ENCODE measurements at regions not wholly inside any gene's neighbourhood (a gene's known extent, or its start where the extent isn't known, plus 50 kb on each side); places are given as distances from the start of the nearest gene placed in this dataset.

GRCh38 chr13:97724450-97724849, 229.0 kb upstream of the IPO5 start:
- no peaks in the 10 kb centered on the region for H3K27me3 ChIP-seq (replicated peaks in 1 of 2; ENCODE audit: control insufficient read depth in 2 of 2, insufficient read depth in 2 of 2, low read length in 1 of 2)
- in situ Hi-C loops (cut with MboI): no loop called here
- BruUV-seq (replicated peaks): no TSS peak
- intact Hi-C loops (cut with micrococcal nuclease; ENCODE audit: unreplicated experiment): no loop called here
- SMC1A ChIA-PET (ENCODE audit: uncharacterized antibody, unreplicated experiment): no interaction called here
- H3K4me2 ChIP-seq (ENCODE audit: control insufficient read depth, insufficient read depth): no peak overlapping the region
- CTCF ChIA-PET: interaction anchor here (0.8 kb wide), 1 partner anchor 74 kb away, joined by 3 read pairs; no protein-coding TSS in a partner anchor
- ATAC-seq: no peak
- no peaks in the 10 kb centered on the region for H3K9me3 ChIP-seq (replicated peaks; ENCODE audit: control insufficient read depth, insufficient read depth, low read length)
- H4K20me1 ChIP-seq (ENCODE audit: control insufficient read depth, insufficient read depth): no peaks in the 10 kb centered on the region
- H3K4me1 ChIP-seq (ENCODE audit: control insufficient read depth, insufficient read depth, low read length): no peaks in the 10 kb centered on the region
- no peak overlapping the region for H3K27ac ChIP-seq (ENCODE audit: control insufficient read depth, insufficient read depth)
- H3K79me2 ChIP-seq (ENCODE audit: control insufficient read depth, insufficient read depth, low read length): no peaks in the 10 kb centered on the region
- no peak for DNase-seq (ENCODE audit: low read depth, low spot score)
- RAD21 ChIA-PET (ENCODE audit: unreplicated experiment): no interaction called here
- H3K4me3 ChIP-seq: no peak overlapping the region
- H3K9ac ChIP-seq (ENCODE audit: control insufficient read depth, insufficient read depth, low read length): no peak overlapping the region
- no peaks in the 10 kb centered on the region for H3K36me3 ChIP-seq (ENCODE audit: control insufficient read depth in 2 of 2, insufficient read depth in 2 of 2, low read length in 1 of 2)
- TF ChIP-seq FOXK2 (IDR thresholded peaks at IDR 0.05) (no peak), NR2C1 (IDR thresholded peaks at IDR 0.05) (no peak), KDM1A (IDR thresholded peaks at IDR 0.05; ENCODE audit: borderline replicate concordance) (no peak), E4F1 (IDR thresholded peaks at IDR 0.05; ENCODE audit: borderline replicate concordance, partially characterized antibody) (no peak), PRDM15 (CRISPR knock-in tag; IDR thresholded peaks at IDR 0.05) (no peak), EGR1 (IDR thresholded peaks at IDR 0.05; ENCODE audit: borderline replicate concordance in 1 of 2, low read depth in 2 of 2, low read length in 2 of 2) (no peak), PML (IDR thresholded peaks at IDR 0.05; ENCODE audit: low read length) (no peak), POLR2A (IDR thresholded peaks at IDR 0.05; ENCODE audit: low read depth, low read length) (no peak), TCF12 (IDR thresholded peaks at IDR 0.05; ENCODE audit: low read depth, low read length) (no peak), ZNF207 (IDR thresholded peaks at IDR 0.05; ENCODE audit: borderline replicate concordance) (no peak), HDAC2 (IDR thresholded peaks at IDR 0.05) (no peak)
- POLR2A ChIA-PET: no interaction called here
- WGBS (ENCODE audit: insufficient coverage, insufficient replicate concordance, low lambda C conversion rate, missing lambda C conversion rate): 29% methylated on average over 2 of the region's 2 CpGs
- no peak for FAIRE-seq
- H2AFZ ChIP-seq (ENCODE audit: control insufficient read depth, low read depth, low read length): no peak overlapping the region

Measured in GM12878 (cell line).